Caco-2 (cell line): ENCODE measurements at regions not wholly inside any gene's neighbourhood (a gene's known extent, or its start where the extent isn't known, plus 50 kb on each side); places are given as distances from the start of the nearest gene placed in this dataset.

ENCODE experiments used
- BruUV-seq: library from RNA; stranded (reverse); fragments of 400-500 nt; replicated peaks from 2 replicates; lab custom pipeline; 2021; lab: Mats Ljungman, UMichigan
- CTCF ChIA-PET: fragments of 300-600 bp; sonication (Branson Sonifier 250); formaldehyde crosslinking; loops from one replicate; lab custom pipeline; 2022; ENCODE audit warnings: antibody characterized with exemption; lab: Charles Lee
- POLR2A ChIA-PET: fragments of 300-600 bp; sonication (Branson Sonifier 250); formaldehyde crosslinking; loops from one replicate; lab custom pipeline; 2022; ENCODE audit warnings: antibody characterized with exemption; lab: Charles Lee
- DNase-seq, 2 experiments: peaks; one replicate each; pipeline versions ENCODE4 v3.0.0 to v3.0.0-alpha.2; 2020 to 2022
- H3K27me3 ChIP-seq: replicated peaks from 2 replicates; pipeline ENCODE4 v1.6.0; 2011; ENCODE audit warnings: low read length; ENCODE audit not compliant: control insufficient read depth, insufficient read depth
- H3K36me3 ChIP-seq: 2 replicates; pipeline ENCODE4 v1.5.1; 2011; ENCODE audit warnings: low read length; ENCODE audit not compliant: control insufficient read depth, insufficient read depth
- H3K4me1 ChIP-seq: fragments of 250-450 bp; sonication (Bioruptor Pico); 2 replicates; pipeline ENCODE4 v1.5.1; 2020; ENCODE audit warnings: mild to moderate bottlenecking
- H3K4me3 ChIP-seq: 2 replicates; pipeline ENCODE4 v1.5.1; 2011; ENCODE audit warnings: low read depth, mild to moderate bottlenecking, control low read depth, low read length
- H3K9me3 ChIP-seq: fragments of 250-450 bp; sonication (Bioruptor Pico); 2 replicates; pipeline ENCODE4 v1.5.1; 2020; ENCODE audit warnings: mild to moderate bottlenecking, moderate library complexity
- H3K27ac Mint-ChIP-seq: one replicate; pipeline ENCODE4 v1.8.0; 2022; ENCODE audit warnings: mixed read lengths; ENCODE audit not compliant: unreplicated experiment
- H3K27me3 Mint-ChIP-seq: one replicate; pipeline ENCODE4 v1.8.0; 2022; ENCODE audit warnings: mixed read lengths; ENCODE audit not compliant: insufficient read depth, unreplicated experiment
- H3K36me3 Mint-ChIP-seq: one replicate; pipeline ENCODE4 v1.8.0; 2022; ENCODE audit warnings: mild to moderate bottlenecking, mixed read lengths; ENCODE audit not compliant: insufficient read depth, unreplicated experiment
- H3K4me1 Mint-ChIP-seq: one replicate; pipeline ENCODE4 v1.8.0; 2022; ENCODE audit warnings: low read depth, mixed read lengths; ENCODE audit not compliant: unreplicated experiment
- H3K4me3 Mint-ChIP-seq: one replicate; pipeline ENCODE4 v1.8.0; 2022; ENCODE audit warnings: mild to moderate bottlenecking, moderate library complexity, mixed read lengths; ENCODE audit not compliant: unreplicated experiment
- H3K9me3 Mint-ChIP-seq: one replicate; pipeline ENCODE4 v1.8.0; 2022; ENCODE audit warnings: mixed read lengths; ENCODE audit not compliant: unreplicated experiment
- intact Hi-C: fragments of 100-400 bp; cut with micrococcal nuclease; formaldehyde crosslinking; loops from one replicate; pipeline ENCODE4 v1.10.0; 2022; ENCODE audit not compliant: unreplicated experiment
- TF ChIP-seq, protein P1 (sequence below), 2 experiments: fragments of 200-600 bp in 1 of 2; IDR thresholded peaks; 1 replicate in 1 of 2; 2 replicates in 1 of 2; pipeline versions ENCODE4 v1.5.1 to v1.8.0; 2011 to 2022; ENCODE audit warnings: antibody characterized with exemption in 1 of 2, control low read depth in 1 of 2, inconsistent platforms in 1 of 2, low read depth in 1 of 2, low read length in 1 of 2, mild to moderate bottlenecking in 1 of 2, moderate library complexity in 1 of 2; ENCODE audit not compliant: insufficient read depth in 1 of 2, severe bottlenecking in 1 of 2, unreplicated experiment in 1 of 2

DNA sequence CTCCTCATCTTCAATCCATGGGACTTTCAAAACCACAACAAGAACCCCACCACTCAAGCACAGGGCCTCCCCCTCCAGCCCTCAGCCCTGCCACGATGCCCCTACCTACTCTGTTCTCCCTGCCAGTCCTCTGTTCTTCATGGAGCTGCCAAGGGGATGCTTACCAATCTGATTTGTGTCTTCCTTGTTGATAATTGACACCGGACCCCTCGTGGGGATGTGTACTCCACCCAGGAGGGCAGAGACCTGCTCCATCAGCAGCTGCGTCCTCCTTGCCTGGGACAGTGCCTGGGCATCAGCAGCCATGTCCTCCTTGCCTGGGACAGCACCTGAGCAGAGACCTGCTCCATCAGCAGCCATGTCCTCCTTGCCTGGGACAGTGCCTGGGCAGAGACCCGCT lies 1489.2 kb downstream of the TBC1D22A start:
- H3K4me3 Mint-ChIP-seq, result no peak overlapping the region
- DNase-seq, result no peak
- CTCF ChIA-PET, result no interaction called here
- H3K9me3 Mint-ChIP-seq, result no peaks in the 10 kb centered on the region
- peaks cover 32% of the 10 kb centered on the region for H3K27me3 Mint-ChIP-seq
- Histone ChIP-seq H3K9me3 (no peaks in the 10 kb centered on the region), H3K27me3 (no peaks in the 10 kb centered on the region), H3K4me3 (no peak overlapping the region), H3K36me3 (no peaks in the 10 kb centered on the region), H3K4me1 (no peaks in the 10 kb centered on the region)
- H3K27ac Mint-ChIP-seq, result no peak overlapping the region
- H3K4me1 Mint-ChIP-seq, result no peaks in the 10 kb centered on the region
- TF ChIP-seq, protein P1, sequence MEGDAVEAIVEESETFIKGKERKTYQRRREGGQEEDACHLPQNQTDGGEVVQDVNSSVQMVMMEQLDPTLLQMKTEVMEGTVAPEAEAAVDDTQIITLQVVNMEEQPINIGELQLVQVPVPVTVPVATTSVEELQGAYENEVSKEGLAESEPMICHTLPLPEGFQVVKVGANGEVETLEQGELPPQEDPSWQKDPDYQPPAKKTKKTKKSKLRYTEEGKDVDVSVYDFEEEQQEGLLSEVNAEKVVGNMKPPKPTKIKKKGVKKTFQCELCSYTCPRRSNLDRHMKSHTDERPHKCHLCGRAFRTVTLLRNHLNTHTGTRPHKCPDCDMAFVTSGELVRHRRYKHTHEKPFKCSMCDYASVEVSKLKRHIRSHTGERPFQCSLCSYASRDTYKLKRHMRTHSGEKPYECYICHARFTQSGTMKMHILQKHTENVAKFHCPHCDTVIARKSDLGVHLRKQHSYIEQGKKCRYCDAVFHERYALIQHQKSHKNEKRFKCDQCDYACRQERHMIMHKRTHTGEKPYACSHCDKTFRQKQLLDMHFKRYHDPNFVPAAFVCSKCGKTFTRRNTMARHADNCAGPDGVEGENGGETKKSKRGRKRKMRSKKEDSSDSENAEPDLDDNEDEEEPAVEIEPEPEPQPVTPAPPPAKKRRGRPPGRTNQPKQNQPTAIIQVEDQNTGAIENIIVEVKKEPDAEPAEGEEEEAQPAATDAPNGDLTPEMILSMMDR (IDR thresholded peaks at IDR 0.05; ENCODE audit: insufficient read depth in 1 of 2, low read depth in 1 of 2, low read length in 1 of 2, severe bottlenecking in 1 of 2, unreplicated experiment in 1 of 2), result no peak
- no peaks in the 10 kb centered on the region for H3K36me3 Mint-ChIP-seq
- POLR2A ChIA-PET, result no interaction called here
- no TSS peak for BruUV-seq
- intact Hi-C loops, result no loop called here

DNA sequence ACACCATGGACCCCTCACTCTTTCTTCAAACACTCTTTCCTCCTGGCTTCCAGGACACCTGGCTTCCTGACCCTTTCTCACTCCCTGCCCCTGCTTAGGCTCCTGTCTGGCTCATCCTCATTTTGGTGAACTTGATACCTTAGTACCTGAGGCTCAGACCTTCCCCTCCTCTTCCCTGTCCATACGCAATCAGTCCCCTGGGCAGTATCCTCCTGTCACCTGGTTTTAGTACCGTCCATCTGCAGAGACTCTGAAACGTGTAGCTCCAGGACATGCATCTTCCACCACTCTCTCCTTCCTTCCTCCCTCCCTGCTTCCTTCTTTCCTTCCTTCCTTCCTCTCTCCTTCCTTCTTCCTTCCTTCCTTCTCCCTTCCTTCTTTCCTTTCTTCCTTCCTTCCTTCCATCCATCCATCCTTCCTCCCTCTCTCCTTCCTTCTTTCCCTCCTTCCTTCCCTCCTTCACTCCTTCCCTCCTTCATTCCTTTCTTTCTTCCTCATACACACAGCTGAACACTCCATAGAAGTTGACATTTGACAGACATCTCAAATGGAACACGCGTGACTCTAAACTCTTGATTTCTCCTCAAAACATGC lies 1488.6 kb downstream of the TBC1D22A start:
- H3K36me3 Mint-ChIP-seq, result no peaks in the 10 kb centered on the region
- no peak for DNase-seq
- ChIA-PET CTCF (no interaction called here), POLR2A (no interaction called here)
- Histone ChIP-seq H3K4me3 (no peak overlapping the region), H3K27me3 (no peaks in the 10 kb centered on the region), H3K4me1 (no peaks in the 10 kb centered on the region), H3K36me3 (no peaks in the 10 kb centered on the region), H3K9me3 (no peaks in the 10 kb centered on the region)
- peaks cover 33% of the 10 kb centered on the region for H3K27me3 Mint-ChIP-seq
- H3K27ac Mint-ChIP-seq, result no peak overlapping the region
- H3K4me1 Mint-ChIP-seq, result no peaks in the 10 kb centered on the region
- no peak overlapping the region for H3K4me3 Mint-ChIP-seq
- intact Hi-C loops, result no loop called here
- no TSS peak for BruUV-seq
- TF ChIP-seq, protein P1 (IDR thresholded peaks at IDR 0.05; ENCODE audit: insufficient read depth in 1 of 2, low read depth in 1 of 2, low read length in 1 of 2, severe bottlenecking in 1 of 2, unreplicated experiment in 1 of 2), result no peak
- no peaks in the 10 kb centered on the region for H3K9me3 Mint-ChIP-seq

DNA sequence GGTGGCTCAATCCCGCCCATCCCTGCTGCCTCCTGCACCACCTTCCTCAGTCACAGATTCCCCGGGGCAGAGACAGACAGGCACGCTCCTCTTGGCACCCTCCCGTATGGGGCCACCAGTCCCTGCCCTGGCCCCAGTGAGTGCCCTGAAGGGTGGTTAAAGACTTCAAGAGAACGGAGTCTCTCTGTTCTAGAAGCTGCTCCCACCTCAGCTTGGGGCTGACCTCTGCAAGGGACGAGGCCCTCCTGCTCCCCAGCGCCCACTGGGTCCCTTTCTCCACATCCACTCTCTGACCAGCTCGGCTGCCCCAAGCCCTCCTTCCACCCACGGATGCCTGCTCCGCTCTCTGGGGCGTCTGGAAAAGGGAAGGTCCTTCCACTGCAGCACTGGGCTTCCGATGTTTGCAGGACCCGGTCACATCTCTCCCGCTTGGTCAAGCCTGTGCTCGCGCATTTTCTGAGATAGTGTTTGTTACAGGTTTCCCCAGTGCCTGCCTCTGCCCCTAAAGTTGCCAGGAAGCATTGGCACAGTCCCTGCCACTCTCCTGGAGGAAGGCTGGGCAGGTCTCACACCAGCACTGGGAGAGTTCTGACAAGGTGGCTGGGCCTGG lies 1487.9 kb downstream of the TBC1D22A start:
- H3K27me3 Mint-ChIP-seq, result peaks cover 33% of the 10 kb centered on the region
- no peak for DNase-seq
- Histone ChIP-seq H3K4me3 (no peak overlapping the region), H3K9me3 (no peaks in the 10 kb centered on the region), H3K4me1 (no peaks in the 10 kb centered on the region), H3K36me3 (no peaks in the 10 kb centered on the region), H3K27me3 (no peaks in the 10 kb centered on the region)
- no peak overlapping the region for H3K27ac Mint-ChIP-seq
- TF ChIP-seq, protein P1 (IDR thresholded peaks at IDR 0.05; ENCODE audit: insufficient read depth in 1 of 2, low read depth in 1 of 2, low read length in 1 of 2, severe bottlenecking in 1 of 2, unreplicated experiment in 1 of 2), result no peak
- intact Hi-C loops, result no loop called here
- ChIA-PET CTCF (no interaction called here), POLR2A (interaction anchor here (0.6 kb wide), 1 partner anchor 1420 kb away, joined by 4 read pairs; no protein-coding TSS in a partner anchor)
- BruUV-seq, result no TSS peak
- no peak overlapping the region for H3K4me3 Mint-ChIP-seq
- no peaks in the 10 kb centered on the region for H3K36me3 Mint-ChIP-seq
- H3K4me1 Mint-ChIP-seq, result no peaks in the 10 kb centered on the region
- no peaks in the 10 kb centered on the region for H3K9me3 Mint-ChIP-seq
